Bone marrow (tissue), 2 donors: ENCODE measurements at regions not wholly inside any gene's neighbourhood (a gene's known extent, or its start where the extent isn't known, plus 50 kb on each side); places are given as distances from the start of the nearest gene placed in this dataset.

Experiments
- DNase-seq, 2 donors: peaks; one replicate each; lab custom pipeline; 2025; lab: John Stamatoyannopoulos, UW

DNA sequence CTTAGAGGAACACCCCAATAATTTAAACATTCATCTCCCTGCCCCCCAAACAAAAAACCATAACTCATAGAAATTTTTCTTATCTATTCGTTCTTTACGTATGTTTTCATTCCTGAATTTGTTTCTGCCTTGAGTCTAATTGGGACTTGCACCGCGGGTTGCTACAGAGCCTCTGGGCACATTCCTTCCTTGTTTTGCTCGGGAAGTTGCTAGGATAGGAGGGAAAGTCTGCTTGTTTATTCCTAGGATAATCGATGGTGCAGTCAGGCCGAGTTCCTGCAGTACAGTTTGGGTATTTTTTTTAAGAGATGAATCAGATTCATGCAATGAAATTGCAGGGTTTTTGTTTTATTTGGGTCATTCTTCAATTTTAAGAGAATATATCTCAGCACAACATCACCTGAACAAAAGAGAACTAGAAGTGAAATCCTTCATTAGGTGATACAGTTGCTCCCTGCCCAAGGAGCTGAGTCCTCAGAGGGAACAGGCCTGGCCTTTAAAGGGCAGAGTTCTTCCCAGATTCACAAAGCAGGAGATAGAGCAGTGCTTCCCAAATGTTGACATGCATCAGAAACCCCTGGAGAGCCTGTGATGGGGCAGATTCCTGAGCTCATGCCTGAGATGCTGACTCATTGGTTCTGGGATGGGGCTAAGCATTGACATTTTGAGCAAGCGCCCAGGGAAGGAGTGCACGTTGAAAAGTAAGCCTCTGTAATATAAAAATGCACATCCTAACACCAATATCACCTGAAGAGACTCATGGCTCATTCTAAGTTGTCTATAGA lies 114.9 kb upstream of the FAM9B start:
- no peak for DNase-seq

DNA sequence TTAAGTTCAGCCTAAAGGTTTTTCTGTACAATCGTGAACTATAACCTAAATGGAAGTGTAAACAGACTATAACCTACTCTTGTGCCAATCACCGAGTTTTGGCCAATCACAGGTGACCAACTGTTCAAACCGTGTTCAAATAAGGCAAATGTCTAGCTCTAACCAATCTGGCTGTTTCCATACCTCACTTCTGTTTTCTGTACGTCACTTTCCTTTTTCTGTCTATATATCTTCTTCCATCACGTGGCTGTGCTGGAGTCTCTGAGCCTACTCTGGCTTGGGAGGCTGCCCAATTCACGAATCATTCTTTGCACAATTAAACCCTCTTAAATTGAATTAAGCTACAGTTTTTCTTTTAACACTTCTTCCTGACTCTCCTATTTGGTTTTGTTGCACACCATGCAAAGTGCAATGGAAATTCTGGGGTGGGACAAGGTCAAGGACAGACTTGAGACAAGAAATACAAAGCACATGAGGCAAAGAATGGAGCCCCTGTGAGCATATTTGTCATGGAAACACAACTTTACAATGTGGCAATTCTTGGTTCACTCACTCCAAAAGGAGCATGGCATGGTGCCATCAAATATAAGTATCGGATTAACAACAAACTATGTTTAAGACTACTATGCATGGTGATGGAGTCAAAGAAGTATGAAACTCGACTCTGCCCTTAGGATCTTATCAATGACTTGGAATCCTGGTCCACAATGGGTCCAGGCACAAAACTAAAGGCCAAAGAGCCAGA lies 115.7 kb upstream of the FAM9B start:
- DNase-seq, result no peak

DNA sequence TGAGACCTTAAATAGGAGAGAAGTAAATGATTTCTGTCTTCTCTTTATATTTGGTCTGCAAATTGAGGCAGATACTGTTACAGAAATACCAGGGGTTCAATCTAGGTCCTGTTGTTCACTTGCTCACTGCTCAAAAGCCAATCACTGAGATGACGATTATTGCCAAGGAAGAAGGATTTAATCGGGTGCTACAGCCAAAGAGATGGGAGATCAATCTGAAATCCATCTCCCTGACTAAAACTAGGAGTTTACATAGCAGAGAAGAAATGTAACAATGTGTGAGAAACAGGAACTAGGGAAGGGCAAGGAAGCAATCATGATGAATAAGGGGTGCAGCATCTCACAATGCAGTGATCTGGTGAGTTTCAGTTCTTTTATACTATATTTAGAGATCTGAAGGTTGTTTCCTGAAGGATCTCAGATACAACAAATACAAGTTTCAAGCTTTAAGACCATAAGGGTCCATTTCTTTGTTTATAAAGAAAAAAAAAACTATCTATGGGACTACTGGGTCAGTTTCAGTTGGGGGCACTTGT lies 117.9 kb upstream of the FAM9B start:
- no peak for DNase-seq

DNA sequence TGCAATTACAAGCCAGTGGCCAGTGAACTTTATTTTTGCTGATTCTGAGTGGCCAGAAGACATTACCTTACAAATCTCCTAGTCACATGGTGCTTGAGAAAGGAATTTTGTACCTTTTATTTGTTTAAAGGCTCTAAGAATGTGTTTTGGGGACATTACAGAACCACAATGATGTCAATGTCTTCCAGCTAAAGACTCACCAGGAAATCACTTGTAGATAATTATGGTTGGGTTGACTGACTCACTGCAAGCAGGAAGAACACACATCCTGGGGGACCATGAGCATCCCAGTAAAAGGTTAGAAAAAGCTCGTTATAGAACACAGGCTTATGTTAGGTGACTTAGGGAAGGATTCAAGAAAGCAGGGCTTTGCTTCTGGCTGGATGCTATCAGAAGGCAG lies 119.4 kb upstream of the FAM9B start:
- no peak for DNase-seq

DNA sequence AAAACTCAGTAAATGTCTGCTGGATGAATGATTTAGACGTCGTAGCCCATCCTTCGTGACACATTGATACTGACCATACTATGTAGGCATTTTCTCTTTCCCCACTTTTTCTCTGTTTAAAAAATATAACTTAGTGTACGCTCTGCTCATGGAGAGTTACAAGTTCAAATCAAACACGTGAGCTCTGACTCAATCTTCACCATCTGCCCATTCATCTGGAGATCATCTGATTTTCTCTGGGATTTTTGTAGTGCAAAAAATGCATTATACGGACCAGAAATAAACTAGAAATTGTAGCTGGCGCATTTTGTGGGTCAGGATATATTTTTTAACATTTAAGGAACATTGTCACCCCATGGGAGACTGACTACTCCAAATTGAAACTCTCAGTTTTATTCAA lies 124.7 kb upstream of the FAM9B start:
- DNase-seq, result no peak

DNA sequence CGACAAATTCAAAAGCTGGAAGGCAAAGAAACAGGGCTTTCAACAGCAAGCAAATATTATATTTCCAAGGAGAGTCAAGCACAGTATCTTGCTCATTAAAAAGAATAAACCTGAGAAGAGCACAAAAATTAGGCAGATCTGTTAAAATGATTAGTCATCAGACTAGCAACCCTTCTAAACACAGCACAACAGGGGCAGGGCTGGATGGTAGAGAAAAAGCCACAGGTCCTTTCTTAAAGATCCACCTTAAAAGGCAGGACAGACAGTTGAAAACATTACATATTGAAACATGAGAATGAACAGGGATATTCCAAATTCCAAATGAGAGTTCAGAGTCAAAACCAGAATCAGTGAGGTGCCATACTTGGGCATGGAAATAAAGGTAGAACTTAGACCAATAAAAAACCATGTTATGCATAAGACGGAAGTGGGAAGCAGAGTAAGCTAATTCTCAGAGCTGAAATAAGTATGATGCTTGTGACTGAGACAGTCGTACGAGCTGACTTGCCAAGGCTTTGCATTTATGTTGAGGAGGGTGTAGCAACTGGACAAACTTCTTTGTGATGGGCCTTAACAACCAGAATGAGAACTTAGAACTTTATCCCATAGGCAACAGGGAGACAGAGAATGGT lies 126.9 kb upstream of the FAM9B start:
- DNase-seq, result no peak

DNA sequence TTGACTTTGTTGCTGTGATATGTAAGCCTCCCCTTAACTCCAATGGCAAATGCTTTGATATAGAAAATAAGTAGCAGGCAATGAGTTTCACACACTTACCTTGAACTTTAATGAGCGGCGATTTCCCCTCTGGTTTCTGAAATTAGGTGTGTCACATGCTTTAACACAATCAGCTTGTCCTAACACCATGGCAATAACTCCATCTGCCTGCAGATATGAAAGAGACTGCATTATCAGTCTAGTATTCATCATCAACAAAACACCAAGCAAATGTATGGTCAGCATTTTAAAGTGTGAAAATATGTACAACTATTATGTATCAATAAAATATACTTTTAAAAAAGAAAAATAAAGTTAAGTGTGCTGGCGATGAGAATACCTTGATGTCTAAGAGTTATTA lies 128.8 kb upstream of the FAM9B start:
- no peak for DNase-seq

DNA sequence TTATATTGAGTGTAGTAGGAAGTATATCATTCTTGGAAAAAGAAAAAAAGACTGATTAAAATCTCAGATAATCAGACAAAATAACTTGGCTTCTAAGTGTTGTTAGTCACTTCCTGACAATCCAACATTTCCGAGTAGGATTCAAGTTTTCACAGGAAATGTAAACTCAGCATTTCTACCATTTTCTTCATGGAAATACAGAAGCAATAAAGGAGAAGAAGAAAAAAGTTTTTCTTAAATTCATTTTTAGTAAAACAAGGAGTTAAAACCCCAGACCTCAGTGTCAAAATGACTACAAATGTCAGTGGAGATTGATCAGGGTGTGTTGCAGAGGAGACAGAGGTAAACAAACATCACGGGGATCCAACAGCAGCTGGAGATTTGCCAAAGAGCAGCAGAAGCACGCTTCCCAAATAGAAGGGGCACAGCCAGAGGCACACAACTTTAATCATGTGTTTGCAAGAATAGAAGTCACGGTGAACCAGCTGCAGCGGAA lies 129.3 kb upstream of the FAM9B start:
- no peak for DNase-seq

DNA sequence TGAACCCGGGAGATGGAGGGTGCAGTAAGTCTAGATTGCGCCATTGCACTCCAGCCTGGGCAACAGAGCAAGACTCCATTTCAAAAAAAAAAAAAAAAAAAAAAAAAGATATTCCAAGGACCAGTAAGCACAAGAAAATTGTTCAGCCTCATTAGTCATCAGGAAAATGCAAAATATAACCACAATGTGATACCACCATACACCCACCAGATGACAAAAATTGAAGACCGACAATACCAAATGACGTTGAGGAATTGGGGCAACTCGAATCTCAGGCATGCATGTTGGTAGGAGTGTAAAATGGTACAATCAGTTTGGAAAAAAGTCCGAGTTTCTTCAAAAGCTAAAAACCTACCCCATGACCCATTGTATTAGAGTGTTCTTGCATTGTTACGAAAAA lies 130.2 kb upstream of the FAM9B start:
- no peak for DNase-seq

DNA sequence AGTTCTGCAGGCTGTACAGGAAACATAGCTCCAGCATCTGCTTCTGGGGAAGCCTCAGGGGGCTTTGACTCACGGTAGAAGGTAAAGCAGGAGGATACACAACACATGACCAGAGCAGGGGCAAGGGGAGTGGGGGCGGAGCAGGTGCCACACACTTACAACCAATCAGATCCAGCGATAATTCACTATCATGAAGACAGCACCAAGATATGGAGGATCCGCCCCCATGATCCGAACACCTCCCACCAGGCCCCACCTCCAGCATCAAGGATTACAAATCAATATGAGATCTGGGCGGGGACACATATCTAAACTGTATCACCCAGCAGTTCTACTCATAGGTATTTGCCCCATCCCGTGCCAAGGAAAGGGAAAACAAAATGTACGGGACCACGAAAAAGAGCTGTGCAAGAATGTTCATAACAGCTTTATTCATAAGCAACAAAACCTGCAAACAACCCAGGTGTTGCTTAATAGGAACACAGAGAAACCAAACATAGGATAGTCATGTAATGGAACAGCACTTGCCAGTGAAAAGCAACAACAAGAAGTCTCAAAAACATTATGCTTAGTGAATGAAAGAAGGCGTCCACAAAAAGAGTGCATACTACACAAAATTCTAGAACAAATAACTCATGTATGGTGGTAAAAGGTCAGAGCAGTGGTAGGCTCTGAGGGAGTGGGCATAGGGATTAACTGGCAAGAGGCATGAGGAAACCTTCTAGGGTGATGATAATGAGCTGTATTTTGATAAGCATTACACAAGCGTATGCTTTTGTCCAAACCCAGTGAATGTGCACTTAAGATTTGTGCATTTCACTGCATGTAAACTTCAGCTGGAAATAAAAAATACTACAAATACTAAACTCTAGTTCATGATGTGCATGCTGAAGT lies 130.9 kb upstream of the FAM9B start:
- DNase-seq, result no peak

DNA sequence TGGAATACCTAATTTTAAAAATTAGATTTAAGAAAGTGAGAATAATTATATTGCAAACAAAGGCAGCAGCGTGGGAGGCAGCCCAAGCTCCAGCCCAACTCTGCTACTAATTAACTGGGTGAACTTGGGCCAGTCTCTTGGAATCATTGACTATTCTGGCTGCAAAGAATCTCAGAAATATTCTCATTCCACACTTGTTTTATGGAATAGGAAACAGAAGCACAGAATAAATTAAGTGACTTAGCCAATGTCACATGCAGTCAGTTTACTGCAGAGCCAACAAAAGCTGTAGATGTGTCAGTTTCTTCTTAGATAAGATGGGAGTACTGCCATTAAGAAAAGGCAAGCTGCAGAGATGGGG lies 132.6 kb upstream of the FAM9B start:
- DNase-seq, result no peak

DNA sequence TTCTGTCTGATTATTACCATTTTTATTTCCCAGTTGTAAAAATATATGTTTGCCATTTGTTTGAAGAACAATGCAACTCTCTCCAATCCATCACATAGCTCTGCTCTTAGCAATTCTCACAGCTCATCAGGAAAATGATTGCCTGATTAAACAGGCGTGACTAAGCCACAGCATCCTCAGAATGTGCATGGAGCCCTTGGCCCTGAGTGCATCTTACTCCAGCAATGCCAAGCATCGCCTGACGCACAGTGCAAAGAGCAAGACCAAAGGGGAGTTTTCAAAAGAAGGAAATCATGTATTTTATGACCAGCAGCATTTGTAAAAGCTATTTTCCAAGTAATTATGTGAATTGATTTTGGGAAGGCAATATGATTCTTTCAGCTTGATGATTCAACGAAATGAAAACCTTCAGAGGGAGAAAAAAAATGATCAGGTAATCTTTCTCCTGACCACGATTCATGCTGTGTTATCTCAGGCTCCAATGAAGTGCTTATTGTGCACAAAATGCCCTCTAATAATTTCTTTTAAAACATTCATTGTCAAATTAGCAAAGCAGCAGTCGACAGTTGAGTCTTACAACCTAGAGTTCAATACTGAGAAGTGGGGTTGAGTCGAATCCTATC lies 138.0 kb upstream of the FAM9B start:
- no peak for DNase-seq

DNA sequence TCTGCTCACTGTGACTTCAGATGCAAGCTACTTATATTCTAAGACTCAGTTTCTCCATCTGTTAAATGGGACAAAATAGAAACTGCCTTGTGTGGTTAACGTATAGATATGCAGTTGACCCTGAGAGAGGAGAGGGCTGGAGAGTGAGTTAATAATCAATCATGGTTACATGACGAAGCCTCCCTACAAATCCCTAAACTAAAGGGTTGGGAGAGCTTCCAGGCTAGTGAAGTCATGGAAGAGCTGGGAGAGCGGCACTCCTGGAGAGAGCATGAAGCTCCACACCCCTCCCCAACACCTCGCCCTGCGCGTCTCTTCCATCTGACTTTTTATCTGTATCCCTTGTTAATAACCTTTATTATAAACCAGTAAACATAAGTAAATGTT lies 138.5 kb upstream of the FAM9B start:
- no peak for DNase-seq

DNA sequence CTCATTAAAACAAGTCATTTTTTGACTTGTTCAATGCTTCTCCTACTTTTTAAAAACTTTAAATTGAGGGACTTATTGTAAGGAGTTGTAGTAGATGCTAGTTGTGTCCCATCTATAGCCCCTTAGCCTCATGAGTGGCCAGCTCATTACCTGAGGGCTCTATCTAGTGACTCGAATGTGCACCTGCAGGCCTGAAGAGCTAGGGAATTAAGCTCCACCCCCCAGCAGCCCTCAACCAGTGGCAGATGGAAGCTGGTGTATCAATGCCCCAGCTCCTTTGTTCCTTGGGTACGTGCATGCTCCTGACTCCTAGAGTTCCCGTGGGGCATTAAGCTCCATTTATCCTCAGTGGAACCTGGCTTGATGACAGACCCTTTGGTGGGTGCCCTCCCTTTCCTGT lies 146.7 kb upstream of the FAM9B start:
- DNase-seq, result no peak

DNA sequence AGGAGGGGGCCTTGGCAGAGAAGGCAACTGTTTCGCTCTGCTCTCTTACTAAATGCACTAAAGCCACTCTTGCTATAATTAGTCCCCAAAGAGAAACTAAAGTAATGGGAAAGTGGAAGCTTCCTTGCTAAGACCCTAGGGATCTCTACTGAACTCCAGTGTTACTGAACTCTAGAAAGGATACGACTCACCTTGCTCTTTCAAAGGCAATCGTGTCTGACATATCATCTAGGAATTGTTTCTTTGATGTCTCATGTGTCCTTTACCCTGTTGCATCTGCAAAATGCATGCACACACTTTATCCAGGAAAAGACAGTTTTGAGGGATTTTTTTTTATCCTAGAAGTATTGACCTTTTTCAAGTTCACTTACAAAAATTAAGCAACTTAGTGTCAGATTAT lies 148.1 kb upstream of the FAM9B start:
- no peak for DNase-seq

DNA sequence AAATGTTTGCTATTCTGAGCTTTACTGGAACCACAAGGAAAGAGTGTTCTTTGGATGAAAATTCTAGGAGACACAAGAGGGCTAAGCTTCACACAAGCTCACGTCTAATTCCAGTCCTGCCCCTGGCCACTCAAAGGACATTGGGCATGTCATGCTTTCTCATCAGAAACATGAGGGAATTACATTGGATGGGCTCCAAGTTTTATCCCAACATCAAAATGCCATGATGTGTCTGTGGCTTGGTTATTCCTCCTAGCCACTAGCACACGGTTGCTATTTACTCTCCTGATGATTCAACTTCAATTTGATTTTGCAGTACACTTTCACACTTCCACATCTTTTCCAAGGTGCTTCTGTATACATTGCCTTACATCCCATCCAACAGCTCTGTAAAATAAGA lies 149.6 kb upstream of the FAM9B start:
- DNase-seq, result no peak

DNA sequence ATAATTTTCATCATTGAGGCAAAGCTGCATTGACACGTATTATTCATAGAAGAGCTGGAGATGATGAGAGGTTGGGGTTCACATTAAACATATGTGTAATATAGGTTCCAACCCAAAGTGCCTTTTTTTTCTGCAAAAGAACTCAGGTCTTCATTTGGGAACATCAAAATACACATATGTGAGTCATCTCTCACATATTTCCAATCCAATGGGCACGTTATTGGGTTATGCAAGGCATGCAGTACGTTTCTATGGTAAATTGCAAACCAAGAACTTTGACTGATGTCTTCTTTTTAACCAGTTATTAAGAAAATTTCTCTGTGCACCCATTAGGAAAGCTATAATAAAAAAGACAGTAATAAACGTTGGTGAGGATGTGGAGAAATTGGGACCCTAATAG lies 150.3 kb upstream of the FAM9B start:
- no peak for DNase-seq

DNA sequence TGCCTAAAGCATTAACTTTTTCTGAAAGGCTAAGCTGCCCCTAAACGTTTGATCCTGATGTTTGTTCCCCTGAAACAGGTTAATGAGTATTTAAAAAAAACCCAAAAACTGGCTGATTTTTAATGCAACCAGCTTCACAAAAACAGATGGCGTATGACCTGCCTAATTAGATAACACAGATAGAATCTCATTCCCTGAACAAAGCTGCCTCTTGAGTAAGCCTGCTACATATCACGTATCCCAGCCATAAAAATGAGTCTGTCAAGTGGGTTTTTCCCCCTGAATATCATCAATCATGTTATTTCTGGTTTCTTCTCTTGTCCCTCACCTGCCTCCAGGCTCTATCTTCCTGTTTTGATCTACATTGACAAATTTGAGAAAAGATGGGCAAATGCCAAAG lies 154.2 kb upstream of the FAM9B start:
- no peak for DNase-seq

DNA sequence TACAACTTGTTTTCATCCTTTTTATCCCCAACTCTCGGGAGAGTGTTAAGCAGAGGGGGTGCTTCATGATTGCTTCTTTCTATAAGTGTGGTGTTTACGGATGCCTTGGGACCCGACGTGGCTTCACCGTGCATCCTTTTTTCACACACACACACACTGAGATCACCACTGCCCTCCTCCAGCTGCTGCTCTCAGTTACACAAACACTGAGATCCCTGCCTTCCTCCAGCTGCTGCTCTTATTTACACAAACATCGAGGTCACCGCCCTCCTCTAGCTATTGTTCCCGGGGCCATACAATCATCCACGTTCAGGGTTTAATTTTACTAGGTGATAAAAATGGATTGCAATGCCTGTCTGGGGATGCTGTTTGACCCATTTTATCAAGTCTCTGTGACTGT lies 155.4 kb upstream of the FAM9B start:
- no peak for DNase-seq

DNA sequence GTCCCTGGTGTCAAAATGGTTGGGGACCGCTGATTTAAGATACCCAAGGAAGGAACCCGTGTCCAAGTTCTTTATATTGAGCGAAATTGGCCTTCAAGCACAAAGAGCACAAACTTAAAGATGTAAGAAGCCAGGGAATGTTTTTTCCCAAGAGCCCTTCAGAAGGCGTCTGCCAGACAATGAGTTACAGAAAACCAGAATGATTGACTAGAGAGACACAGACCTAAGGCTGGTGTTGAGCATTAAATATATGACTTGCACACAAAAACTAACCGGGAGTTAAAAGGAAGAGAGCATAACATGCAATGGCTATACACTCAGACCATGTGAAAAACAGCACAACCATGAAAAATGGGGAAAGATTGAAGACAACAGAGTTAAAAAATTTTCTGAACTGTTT lies 157.5 kb upstream of the FAM9B start:
- no peak for DNase-seq

DNA sequence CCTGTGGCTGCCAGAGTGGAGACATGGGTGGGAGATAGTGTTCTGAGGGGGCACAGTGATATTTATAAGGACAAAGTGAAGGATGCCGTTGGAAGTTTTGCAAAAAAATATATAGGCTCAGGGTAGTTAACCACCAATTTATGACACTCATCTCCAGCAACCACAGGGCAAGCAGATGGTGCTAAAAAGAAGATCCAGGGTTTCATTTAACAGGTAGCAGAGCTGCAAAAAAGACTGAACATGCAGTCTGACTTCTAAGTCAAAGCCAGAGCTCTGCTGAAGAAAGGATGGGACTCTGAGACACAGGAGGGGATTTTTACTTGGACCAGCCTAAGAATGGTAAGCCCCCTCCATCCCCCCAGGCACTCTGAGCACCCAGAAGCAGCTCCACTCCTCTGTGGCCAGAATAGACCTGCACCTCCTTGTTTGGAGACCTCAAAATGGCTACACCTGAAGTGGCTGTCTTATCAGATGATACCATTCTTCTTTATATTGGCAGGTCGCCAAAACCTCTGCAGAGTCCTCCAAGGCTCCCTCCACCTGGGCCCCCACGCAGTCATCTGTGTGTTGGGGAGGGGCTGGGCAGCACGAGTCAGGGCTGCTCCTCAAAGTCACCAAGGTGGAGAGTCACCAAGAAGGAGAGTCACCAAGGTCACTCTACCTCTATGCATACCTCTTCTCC lies 161.4 kb upstream of the FAM9B start:
- DNase-seq, result no peak
